ENCODE measurements at regions not wholly inside any gene's neighbourhood (a gene's known extent, or its start where the extent isn't known, plus 50 kb on each side); places are given as distances from the start of the nearest gene placed in this dataset.
"Not testable (repeated sequence)": the region's sequence is repeated elsewhere in the genome, so short reads cannot be mapped to it uniquely, and the experiment has no call there.

DNA sequence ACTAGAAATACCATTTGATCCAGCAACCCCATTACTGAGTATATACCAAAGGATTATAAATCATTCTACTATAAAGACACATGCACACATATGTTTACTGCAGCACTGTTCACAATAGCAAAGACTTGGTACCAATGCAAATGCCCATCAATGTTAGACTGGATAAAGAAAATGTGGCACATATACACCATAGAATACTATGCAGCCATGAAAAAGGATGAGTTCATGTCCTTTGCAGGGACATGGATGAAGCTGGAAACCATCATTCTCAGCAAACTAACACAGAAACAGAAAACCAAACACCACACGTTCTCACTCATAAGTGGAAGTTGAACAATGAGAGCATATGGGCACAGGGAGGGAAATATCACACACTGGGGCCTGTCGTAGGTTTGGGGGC is 106.0 kb downstream of the SPATA18 start:
- not testable (repeated sequence) for DNase-seq (ENCODE audit: low spot score)

DNA sequence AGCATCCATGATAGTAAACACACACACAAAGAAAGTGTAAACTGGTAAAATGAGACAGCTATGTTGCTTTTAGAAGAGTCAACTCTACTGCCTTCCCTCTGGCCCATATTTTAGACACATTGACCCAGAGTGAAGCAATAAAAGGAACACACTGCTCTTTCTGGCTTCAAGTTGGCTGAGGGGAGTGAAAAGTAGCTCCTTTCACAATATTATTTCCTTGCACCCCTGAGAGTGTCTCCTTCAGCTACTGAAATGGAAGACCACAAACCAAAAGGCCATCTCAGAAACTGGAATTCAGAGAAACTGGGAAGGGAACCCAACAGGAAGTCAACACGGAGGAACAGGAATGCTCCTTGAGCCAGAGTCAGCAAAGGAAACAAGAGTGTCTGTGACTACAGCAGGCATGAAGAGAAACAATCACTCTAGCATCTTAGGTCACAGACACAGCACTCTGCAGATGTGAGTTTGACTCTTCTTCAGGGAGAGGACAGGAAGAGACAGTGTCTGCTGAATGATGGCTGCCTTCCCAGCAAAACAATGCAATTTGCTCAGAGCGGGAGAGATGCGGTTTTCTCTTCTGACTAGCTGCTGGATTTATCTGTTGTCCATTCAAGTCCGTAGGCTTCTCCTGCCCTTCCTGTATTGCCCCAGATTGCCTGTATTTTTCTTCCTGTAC is 106.7 kb downstream of the SPATA18 start:
- no peak for DNase-seq (ENCODE audit: low spot score)

DNA sequence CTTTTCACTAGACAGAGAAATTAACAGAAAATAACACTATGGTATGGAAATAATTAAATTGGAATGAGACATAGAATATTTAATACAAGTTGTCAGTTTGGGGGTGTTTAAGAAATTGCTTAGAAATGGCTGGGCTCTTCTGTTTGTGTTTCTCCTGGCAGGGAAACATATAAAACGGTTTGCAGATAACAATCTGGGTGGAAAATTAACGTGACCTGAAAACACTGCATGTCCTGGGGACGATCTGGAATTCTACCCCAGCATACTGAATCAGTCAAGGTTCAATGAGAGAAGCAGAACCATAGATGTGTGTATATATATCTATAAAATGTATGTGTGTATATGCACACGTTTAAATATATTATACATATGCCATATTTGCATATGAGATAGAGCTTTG is 109.8 kb downstream of the SPATA18 start:
- no peak for DNase-seq (ENCODE audit: low spot score)

DNA sequence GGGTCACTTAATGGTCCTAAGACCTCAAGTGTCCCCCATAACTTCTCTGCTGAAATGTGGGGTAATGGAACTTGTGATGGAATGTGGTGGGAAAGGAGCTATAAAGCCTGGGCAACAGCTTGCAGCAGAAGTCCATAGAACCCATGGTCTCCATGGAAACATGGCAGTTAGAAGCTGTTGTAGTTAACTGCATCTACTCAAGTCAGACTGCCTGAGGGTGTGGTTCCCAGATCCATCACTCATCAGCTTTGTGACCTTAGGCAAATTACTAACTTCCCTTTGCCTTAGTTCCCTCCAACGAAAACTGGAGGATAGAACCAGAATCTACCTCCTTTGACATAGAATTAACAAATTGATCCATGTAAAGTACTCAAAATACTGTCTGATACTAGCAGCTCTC is 113.0 kb downstream of the SPATA18 start:
- no peak for DNase-seq (ENCODE audit: low spot score)

DNA sequence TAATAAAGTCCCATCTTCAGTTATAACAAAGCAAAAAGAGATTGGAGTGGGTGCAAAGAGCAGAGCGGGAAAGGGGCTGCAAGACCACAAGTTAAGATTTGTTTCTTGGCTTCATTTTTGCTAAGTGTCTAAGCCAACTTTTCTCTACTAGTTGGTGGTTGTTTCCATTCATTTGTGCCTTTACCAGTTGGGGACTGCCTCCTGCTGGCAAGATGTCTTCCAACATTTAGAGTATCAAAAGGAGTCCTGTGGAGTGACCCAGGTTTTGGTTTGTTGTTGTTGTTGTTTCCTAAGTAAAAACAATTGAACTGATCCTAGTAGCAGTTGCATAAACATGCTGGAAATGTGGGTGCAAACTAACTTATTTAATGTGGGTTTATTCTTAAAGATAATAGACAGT is 121.1 kb downstream of the SPATA18 start:
- no peak for DNase-seq (ENCODE audit: low spot score)

DNA sequence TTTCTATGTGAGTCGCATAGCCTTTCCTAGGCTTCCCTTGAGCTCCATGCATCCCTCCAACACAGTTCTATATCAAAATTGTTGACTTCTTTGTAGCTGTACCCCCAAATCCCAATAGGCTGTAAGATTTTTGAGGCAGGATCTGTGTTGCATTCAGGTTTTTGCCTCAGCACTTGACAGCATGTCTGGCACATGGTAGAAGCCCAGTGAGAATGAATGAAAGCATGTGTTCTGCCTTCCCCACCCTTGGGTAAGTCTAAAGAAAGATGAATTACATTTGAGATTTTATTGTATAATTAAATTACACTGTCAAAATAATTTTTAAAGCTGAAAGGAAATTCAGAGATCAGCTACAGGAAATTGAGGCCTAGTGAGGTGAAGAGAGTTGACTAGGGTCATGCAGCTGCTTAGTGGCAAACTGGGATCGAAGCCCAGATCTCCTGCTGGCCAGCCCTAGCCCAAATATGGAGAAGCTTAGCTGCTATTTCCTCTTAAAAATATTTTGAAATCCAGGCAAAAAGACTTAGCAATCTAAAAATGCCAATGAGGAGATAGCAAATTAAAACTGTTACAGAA is 122.5 kb downstream of the SPATA18 start:
- no peak for DNase-seq (ENCODE audit: low spot score)

DNA sequence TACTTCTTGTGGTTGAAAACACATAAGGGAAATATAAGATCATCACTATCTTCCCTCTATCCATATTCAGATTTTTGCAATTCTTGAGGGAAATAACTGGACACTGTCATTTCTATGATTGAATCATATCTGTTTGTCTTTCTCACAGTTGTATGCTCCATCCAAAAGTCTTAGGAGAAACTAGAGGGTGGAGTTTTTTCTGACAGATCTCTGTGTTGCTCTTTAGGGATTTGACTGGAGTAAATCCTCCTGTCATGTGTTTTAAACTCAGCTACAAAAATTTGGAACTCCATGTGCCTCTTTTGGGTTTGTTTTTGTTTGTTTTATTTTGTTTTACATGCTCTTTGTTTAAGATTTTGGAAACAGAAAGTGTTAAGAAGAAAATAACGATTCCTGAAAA is 136.5 kb downstream of the SPATA18 start:
- DNase-seq (ENCODE audit: low spot score), result no peak

DNA sequence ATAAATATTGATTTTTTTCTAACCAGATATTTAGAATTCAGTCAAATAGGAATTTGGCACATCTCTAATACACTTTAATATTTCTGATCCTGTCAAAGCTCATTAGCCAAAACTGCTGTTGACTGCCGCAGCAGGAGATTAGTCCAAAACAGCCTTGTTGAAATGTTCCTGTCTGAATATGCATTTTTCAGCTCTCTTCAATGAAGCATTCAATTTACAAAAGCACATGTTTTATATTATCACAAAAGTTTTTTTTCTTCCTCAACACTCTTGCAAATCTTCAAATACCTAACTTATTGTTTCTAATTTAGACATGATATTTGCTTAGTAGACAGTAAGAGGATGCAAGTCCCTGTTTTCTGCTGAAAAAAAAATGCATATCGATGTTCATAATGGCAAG is 140.9 kb downstream of the SPATA18 start:
- DNase-seq (ENCODE audit: low spot score), result no peak

DNA sequence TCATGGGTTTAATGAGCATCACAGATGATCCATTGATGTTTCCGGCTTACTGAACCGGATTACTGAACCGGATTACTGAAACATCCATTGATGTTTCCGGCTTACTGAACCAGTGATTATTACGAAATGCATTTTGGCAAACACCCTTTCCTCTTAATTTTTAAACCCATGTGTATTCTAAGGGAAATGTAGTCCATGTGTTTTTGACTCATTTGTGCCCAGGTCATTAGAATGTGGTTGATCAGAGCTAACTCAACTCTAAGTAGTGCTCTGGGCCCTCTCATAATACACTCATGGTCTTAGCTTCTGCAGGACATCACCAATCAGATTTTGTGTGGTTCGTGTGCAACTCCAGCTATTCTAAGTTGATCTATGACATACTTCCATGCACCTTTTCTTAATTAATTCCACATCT is 141.6 kb downstream of the SPATA18 start:
- no peak for DNase-seq (ENCODE audit: low spot score)

DNA sequence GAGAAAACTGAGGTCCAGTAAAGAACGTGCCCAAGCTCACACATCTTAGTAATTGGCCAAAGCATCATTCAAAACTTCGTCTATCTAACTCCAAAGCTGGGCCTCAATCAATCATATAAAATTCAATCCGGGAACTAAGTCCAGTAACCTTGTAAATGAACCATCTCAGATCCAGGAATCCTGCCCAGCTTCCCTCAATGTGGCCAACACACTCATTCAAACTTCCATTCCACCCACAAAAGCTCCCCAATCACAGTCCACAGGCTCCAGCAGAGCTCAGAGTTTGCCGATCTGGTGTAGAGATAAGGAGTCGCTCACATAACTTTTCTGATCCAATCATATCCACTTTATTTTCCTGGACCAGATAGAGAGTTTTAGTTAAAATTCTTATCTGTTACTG is 144.8 kb downstream of the SPATA18 start:
- DNase-seq (ENCODE audit: low spot score), result no peak

DNA sequence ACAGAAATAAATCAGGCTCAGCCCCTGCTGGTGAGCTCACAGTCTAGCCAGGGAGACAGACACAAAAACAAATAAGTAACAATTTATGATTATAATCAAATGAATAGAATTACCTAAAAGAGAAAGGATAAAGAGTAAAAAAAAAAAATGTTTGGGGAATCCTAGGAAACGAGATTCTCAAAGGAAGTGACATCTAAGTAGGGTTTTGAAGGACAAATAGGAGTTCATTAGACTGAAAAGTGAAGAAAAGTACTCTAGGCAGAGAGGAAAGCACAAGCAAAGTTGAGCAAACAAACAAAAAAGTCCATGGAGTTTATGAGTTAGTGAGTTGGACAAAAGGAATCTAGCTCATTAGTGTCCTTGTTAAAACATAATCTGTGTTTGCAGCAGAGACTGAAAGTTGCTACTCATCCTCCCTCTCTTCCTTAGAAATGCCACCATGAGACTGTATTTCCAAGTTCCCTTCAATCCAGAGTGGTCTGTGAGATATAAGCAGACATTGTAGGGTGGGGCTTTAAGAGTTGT is 145.6 kb downstream of the SPATA18 start:
- DNase-seq (ENCODE audit: low spot score), result no peak

DNA sequence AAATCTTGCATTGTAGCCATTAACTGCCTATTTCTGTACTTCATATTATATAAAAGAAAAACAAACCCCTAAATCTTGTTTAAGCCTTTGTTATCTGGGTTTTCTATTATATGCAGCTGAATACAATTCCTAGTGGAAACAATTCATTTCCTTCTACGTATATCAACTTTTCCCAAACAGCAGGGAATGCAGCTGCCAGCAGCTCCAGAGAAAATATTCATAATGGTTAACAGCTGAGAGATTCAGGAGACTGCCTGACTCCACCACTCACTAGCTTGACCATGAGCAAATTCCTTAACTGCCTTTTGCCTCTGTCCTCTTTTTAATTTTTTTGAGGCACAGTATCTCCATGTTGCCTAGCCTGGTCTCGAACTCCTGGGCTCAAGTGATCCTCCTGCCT is 146.2 kb downstream of the SPATA18 start:
- no peak for DNase-seq (ENCODE audit: low spot score)

DNA sequence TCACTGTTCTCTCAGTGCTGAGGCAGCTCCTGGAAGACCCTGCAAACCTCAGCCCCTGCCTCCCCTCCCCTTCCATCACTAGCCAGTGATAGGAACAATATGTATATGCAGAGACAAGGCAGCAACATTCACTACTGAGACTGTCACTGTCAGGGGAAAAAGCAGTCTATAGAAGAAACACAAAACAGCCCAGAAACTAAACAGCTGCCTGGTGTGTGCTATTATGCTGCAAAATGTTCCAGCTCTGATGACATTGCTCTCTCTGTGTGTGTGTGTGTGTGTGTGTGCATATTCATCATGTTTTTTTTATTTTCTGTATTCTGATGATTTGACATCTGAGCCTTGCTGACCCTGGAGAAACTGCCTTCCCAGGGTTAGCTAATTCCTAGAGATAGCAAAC is 147.2 kb downstream of the SPATA18 start:
- DNase-seq (ENCODE audit: low spot score), result no peak

DNA sequence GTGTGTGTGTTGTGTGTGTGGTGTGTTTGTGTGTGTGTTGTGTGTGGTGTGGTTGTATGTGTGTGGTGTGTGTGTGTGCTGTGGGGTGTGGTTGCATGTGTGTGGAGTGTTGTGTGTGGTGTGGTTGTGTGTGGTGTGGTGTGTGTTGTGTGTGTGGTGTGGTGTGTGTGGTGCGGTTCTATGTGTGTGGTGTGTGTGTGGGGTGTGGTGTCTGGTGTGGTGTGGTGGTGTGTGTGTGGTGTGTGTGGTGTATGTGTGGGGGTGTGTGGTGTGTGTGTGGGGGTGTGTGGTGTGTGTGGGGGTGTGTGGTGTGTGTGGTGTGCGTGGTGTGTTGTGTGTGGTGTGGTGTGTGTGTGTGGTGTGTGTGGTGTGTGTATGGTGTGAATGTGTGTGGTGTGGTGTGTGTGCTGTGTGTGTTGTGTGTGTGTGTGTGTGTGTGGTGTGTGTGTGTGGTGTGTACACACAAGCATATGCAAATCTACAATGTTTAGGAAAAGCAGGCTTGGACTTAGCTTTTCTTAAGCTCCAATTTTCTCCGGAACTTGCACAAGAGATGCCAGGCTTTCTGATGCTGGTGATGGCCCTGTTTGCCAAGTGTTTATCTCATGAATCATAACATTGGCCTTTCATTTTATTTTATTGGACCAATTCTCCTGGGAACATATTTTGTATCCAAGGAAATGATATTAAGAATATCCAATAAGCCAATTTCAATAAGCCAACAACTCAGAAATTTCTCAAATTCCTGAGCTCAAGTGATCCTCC is 148.7 kb downstream of the SPATA18 start:
- no peak for DNase-seq (ENCODE audit: low spot score)

DNA sequence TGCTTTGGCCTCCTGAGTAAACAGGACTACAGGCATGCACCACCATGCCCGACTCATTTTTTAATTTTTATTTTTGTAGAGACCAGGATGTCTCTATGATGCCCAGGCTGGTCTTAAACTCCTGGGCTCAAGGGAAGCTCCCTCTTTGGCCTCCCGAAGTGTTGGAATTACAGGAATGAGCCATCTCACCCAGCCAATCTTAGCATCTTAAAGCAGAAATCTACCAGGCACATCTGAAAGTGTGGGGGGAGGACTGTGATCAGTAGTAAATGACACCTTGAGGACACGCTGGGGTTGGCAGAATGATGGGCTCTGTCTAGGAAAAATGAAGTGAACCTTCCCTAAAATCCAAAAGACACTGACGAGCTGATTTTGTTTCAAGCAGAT is 149.2 kb downstream of the SPATA18 start:
- DNase-seq (ENCODE audit: low spot score), result no peak

DNA sequence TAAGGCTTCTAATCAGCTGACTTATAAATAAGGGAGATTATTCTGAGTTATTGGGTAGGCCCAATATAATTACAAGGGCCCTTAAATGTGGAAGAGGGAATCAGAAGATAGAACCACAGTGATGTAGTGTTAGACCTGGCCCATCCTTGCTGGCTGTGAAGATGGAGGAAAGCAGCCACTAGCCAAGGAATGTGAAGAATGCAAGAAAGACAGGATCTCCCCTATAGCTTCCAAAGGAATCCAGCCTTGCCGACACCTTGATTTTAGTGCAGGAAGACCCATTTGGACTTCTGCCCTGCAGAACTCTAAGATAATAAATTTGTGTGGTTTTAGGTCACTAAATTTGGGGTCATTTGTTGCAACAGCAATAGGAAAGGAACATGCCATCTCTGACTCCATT is 150.6 kb downstream of the SPATA18 start:
- no peak for DNase-seq (ENCODE audit: low spot score)

DNA sequence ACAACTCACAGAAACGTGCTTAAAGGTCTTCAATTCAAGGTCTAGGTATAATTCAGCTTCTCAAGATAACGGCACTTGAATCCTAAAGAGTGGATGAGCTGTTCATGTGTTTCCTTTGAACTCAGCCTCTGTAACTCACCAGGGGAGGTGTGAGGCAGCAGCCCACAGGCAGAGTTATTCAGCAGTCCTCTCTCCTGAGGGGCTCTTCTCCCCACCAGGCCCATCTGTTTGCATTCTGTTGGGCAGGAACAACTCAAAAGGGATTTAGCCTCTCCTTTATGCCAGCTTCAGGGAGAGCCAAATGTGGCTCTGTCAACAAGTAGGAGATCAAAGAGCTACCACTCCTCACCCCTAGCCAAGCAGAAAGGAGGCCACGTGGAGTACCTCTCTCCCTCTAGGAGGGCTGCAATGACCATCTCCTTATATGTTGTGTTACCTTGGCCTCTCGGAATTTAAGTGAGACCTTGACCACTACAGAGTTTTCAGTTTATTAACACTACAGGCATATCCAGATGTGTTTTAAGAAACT is 151.2 kb downstream of the SPATA18 start:
- DNase-seq (ENCODE audit: low spot score), result no peak

DNA sequence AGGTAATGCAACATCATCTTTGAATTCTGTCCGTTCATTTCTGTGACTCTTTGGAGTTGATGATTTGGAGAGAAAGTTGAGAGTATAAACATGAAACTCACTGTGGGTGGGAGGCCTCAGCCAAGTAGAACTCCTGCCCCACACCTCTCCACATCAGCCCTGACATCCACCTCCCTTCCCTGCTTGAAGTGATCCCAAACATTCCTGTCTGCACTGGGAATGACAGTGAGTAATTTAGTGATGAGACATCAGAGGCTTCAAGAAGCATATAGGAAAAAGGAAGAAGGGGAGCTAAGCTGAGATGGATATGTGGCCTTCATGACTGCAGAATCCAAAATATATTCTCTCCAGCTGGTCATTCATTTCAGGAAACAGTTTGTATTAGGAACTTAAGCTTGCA is 151.8 kb downstream of the SPATA18 start:
- DNase-seq (ENCODE audit: low spot score), result no peak

DNA sequence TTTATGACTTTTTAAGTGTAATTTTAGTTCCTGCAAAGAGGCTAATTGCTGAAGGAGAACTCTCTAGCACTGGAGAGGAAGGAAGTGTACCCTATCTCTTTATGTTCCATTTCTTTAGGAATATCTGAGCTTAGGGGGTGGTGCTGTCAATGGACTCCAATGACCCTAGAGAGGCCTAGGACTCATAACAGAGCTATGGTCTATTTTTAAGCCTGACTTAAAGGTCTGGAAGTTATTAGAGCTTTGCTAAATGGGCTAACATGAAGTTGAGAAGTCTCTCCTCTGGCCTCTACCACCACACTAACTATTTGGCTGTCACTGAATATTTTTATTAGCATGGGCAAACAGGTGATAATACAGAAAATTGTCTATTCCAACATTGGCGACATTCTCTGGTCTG is 152.2 kb downstream of the SPATA18 start:
- DNase-seq (ENCODE audit: low spot score), result no peak

DNA sequence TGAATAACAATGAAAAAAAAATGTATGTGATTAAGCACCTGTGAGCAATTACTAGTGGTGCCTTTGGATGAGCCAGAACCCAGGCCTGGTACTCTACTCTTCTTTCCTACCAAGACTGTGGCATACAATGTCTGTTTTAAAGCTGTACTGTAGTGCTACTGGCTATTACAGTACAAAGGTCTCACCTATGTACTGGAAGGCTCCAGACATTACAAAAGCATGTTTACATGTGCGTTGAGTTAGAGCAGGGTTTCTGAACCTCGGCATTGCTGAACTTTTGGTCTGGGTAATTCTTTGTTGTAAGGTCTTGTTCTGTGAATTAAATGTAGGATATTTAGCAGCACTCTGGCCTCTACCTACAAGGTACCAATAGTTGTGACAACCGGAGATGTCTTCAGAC is 153.8 kb downstream of the SPATA18 start:
- DNase-seq (ENCODE audit: low spot score), result no peak

DNA sequence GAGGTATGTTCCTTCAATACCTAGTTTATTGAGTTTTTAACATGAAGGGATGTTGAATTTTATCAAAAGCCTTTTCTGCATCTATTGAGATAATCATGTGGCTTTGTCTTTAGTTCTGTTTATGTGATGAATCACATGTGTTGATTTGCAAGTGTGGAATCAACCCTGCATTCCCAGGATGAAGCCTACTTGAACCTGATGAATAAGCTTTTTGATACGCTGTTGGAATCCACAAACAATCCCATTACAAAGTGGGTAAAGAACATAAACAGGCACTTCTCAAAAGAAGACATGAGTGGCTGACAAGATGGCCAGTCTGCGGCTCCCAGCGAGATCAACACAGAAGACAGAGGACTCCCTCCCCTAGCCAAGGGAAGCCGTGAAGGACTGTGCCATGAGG is 156.0 kb downstream of the SPATA18 start:
- DNase-seq (ENCODE audit: low spot score), result not testable (repeated sequence)

DNA sequence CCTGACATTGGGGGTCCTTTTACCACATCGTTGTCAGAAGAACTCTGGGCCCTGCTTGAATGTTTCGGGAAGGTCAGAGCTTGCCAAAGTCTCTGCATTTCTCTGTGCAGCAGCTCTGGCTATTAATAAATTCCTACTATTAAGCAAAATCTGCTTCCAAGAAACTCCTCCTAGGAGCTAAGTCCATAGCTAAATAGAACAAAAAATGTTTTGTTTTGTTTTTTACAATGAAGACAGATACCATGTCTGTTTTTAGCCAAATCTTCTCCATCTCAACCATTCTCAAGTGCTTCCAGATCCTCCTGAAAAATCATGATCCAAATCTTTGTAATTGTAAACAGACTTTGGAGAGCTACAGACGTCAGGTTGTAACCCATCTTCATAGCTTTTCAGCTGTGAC is 161.6 kb downstream of the SPATA18 start:
- no peak for DNase-seq (ENCODE audit: low spot score)

DNA sequence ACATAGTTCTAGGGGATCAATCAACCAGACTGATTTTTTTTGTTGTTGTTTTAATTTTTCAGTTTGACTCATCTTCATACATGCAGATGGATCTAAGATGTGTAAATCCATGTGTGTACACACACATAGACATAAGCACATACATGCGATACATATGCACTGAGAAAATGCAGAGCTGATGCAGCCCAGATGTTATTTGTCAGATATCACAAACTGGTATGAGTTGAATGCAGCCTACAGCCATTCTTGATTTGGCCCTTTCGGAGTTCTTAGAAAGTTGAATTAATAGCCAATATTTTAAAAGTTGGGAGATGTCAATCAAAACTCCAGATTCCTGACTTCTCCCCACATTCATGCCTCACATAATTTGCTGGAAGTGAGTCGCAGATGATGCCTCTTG is 180.4 kb downstream of the SPATA18 start:
- DNase-seq (ENCODE audit: low spot score), result no peak
